WTC11 (cell line): ENCODE measurements at regions not wholly inside any gene's neighbourhood (a gene's known extent, or its start where the extent isn't known, plus 50 kb on each side); places are given as distances from the start of the nearest gene placed in this dataset.

ENCODE experiments used
- ATAC-seq: fragments of 200-7000 bp; cut with Tn5 transposase; 2 replicates; pipeline ENCODE4 v1.10.0; 2021; ENCODE audit warnings: mild to moderate bottlenecking, moderate library complexity
- CTCF ChIA-PET: fragments of 300-600 bp; sonication (Branson Sonifier 250); formaldehyde crosslinking; loops from one replicate; lab custom pipeline; 2021; ENCODE audit warnings: antibody characterized with exemption; lab: Charles Lee
- POLR2A ChIA-PET: fragments of 350-600 bp; sonication (Branson Sonifier 250); formaldehyde crosslinking; loops from one replicate; lab custom pipeline; 2021; ENCODE audit warnings: antibody characterized with exemption; lab: Charles Lee
- DNase-seq: peaks from one replicate; pipeline ENCODE4 v3.0.0; 2021; ENCODE audit warnings: low spot score
- H3K27ac Mint-ChIP-seq: 2 replicates; pipeline ENCODE4 v1.8.0; 2021; ENCODE audit warnings: mixed read lengths
- H3K27me3 Mint-ChIP-seq: 2 replicates; pipeline ENCODE4 v1.8.0; 2021; ENCODE audit warnings: low read depth, mild to moderate bottlenecking, moderate library complexity, mixed read lengths
- H3K36me3 Mint-ChIP-seq: 2 replicates; pipeline ENCODE4 v1.8.0; 2021; ENCODE audit warnings: mixed read lengths
- H3K4me1 Mint-ChIP-seq: 2 replicates; pipeline ENCODE4 v1.8.0; 2022; ENCODE audit warnings: mixed read lengths
- H3K4me3 Mint-ChIP-seq: 2 replicates; pipeline ENCODE4 v1.8.0; 2021; ENCODE audit warnings: mild to moderate bottlenecking, moderate library complexity, mixed read lengths
- H3K9me3 Mint-ChIP-seq: 2 replicates; pipeline ENCODE4 v1.8.0; 2021; ENCODE audit warnings: mixed read lengths
- AR ChIP-seq: fragments of 250-450 bp; sonication (Bioruptor Pico); IDR thresholded peaks from 2 replicates; pipeline ENCODE4 v1.9.0; 2021; ENCODE audit warnings: mild to moderate bottlenecking
- ATF3 ChIP-seq: sonication (generic); formaldehyde crosslinking; conservative IDR thresholded peaks from 2 replicates; pipeline ENCODE4 v1.8.1; 2022; ENCODE audit warnings: mild to moderate bottlenecking, missing genetic modification reagents
- CBFB ChIP-seq: sonication (generic); formaldehyde crosslinking; IDR thresholded peaks from 2 replicates; pipeline ENCODE4 v1.8.1; 2022; ENCODE audit warnings: mild to moderate bottlenecking, low read depth, missing genetic modification reagents
- E2F5 ChIP-seq: sonication (generic); formaldehyde crosslinking; IDR thresholded peaks from 2 replicates; pipeline ENCODE4 v1.8.1; 2022; ENCODE audit warnings: mild to moderate bottlenecking, moderate library complexity, missing genetic modification reagents
- ELF4 ChIP-seq: sonication (generic); formaldehyde crosslinking; IDR thresholded peaks from 2 replicates; pipeline ENCODE4 v1.8.1; 2022; ENCODE audit warnings: low read depth, mild to moderate bottlenecking, moderate library complexity, missing genetic modification reagents
- ERG ChIP-seq: fragments of 250-450 bp; sonication (Bioruptor Pico); IDR thresholded peaks from 2 replicates; pipeline ENCODE4 v1.8.0; 2021; ENCODE audit warnings: mild to moderate bottlenecking
- ESRRA ChIP-seq: sonication (generic); formaldehyde crosslinking; IDR thresholded peaks from 2 replicates; pipeline ENCODE4 v1.8.1; 2022; ENCODE audit warnings: mild to moderate bottlenecking, missing genetic modification reagents, borderline replicate concordance
- ETV6 ChIP-seq: sonication (generic); formaldehyde crosslinking; IDR thresholded peaks from 2 replicates; pipeline ENCODE4 v1.8.1; 2022; ENCODE audit warnings: mild to moderate bottlenecking, missing genetic modification reagents
- FOXJ3 ChIP-seq: sonication (generic); formaldehyde crosslinking; IDR thresholded peaks from 2 replicates; pipeline ENCODE4 v1.9.0; 2021; ENCODE audit warnings: missing genetic modification reagents, mild to moderate bottlenecking, borderline replicate concordance
- FOXK1 ChIP-seq: sonication (generic); formaldehyde crosslinking; IDR thresholded peaks from 2 replicates; pipeline ENCODE4 v1.8.0; 2022; ENCODE audit warnings: mild to moderate bottlenecking, moderate library complexity, missing genetic modification reagents
- FOXP4 ChIP-seq: sonication (generic); formaldehyde crosslinking; IDR thresholded peaks from 2 replicates; pipeline ENCODE4 v1.8.0; 2022; ENCODE audit warnings: mild to moderate bottlenecking, missing genetic modification reagents
- IRF2 ChIP-seq: sonication (generic); formaldehyde crosslinking; IDR thresholded peaks from 2 replicates; pipeline ENCODE4 v1.8.0; 2022; ENCODE audit warnings: low read depth, missing genetic modification reagents, borderline replicate concordance
- JUN ChIP-seq: sonication (generic); formaldehyde crosslinking; IDR thresholded peaks from 2 replicates; pipeline ENCODE4 v1.8.0; 2023; ENCODE audit warnings: mild to moderate bottlenecking, missing genetic modification reagents
- MYBL2 ChIP-seq: sonication (generic); formaldehyde crosslinking; IDR thresholded peaks from 2 replicates; pipeline ENCODE4 v1.8.1; 2023; ENCODE audit warnings: mild to moderate bottlenecking, moderate library complexity, missing genetic modification reagents
- NFE2L1 ChIP-seq: sonication (generic); formaldehyde crosslinking; IDR thresholded peaks from 2 replicates; pipeline ENCODE4 v1.8.1; 2023; ENCODE audit warnings: missing genetic modification reagents
- SMAD4 ChIP-seq: sonication (generic); formaldehyde crosslinking; IDR thresholded peaks from 2 replicates; pipeline ENCODE4 v1.8.0; 2022; ENCODE audit warnings: mild to moderate bottlenecking, missing genetic modification reagents
- SP1 ChIP-seq: sonication (generic); formaldehyde crosslinking; conservative IDR thresholded peaks from 2 replicates; pipeline ENCODE4 v1.8.1; 2022; ENCODE audit warnings: missing genetic modification reagents
- TEAD1 ChIP-seq: sonication (generic); formaldehyde crosslinking; IDR thresholded peaks from 2 replicates; pipeline ENCODE4 v1.8.0; 2022; ENCODE audit warnings: mild to moderate bottlenecking, missing genetic modification reagents
- TEAD4 ChIP-seq: sonication (generic); formaldehyde crosslinking; IDR thresholded peaks from 2 replicates; pipeline ENCODE4 v1.8.0; 2022; ENCODE audit warnings: mild to moderate bottlenecking, missing genetic modification reagents
- ZBTB21 ChIP-seq: sonication (generic); formaldehyde crosslinking; IDR thresholded peaks from 2 replicates; pipeline ENCODE4 v1.8.1; 2023; ENCODE audit warnings: mild to moderate bottlenecking, missing genetic modification reagents, borderline replicate concordance
- ZMAT4 ChIP-seq: fragments of 250-450 bp; sonication (Bioruptor Pico); IDR thresholded peaks from 2 replicates; pipeline ENCODE4 v1.9.0; 2021; ENCODE audit warnings: mild to moderate bottlenecking
- ZNF219 ChIP-seq: sonication (generic); formaldehyde crosslinking; IDR thresholded peaks from 2 replicates; pipeline ENCODE4 v1.8.0; 2023; ENCODE audit warnings: missing genetic modification reagents, mild to moderate bottlenecking, borderline replicate concordance
- ZNF317 ChIP-seq: sonication (generic); formaldehyde crosslinking; IDR thresholded peaks from 2 replicates; pipeline ENCODE4 v1.8.1; 2023; ENCODE audit warnings: low read depth, mild to moderate bottlenecking, moderate library complexity, missing genetic modification reagents, borderline replicate concordance
- ZNF416 ChIP-seq: fragments of 250-450 bp; sonication (Bioruptor Pico); IDR thresholded peaks from 2 replicates; pipeline ENCODE4 v1.9.0; 2021; ENCODE audit warnings: mild to moderate bottlenecking, inconsistent platforms
- ZNF423 ChIP-seq: fragments of 250-450 bp; sonication (Bioruptor Pico); IDR thresholded peaks from 2 replicates; pipeline ENCODE4 v2.1.2; 2022; ENCODE audit warnings: mild to moderate bottlenecking, moderate library complexity
- ZNF512 ChIP-seq: sonication (generic); formaldehyde crosslinking; IDR thresholded peaks from 2 replicates; pipeline ENCODE4 v1.8.1; 2022; ENCODE audit warnings: missing genetic modification reagents, borderline replicate concordance

GRCh38 chr2:41222593-41222992, 770.7 kb upstream of the SLC8A1 start (continued):
- TF ChIP-seq ZBTB21 (CRISPR knock-in tag) (no peak), ZNF317 (CRISPR knock-in tag) (no peak), ZMAT4 (CRISPR knock-in tag) (no peak), E2F5 (CRISPR knock-in tag) (no peak), ATF3 (CRISPR knock-in tag) (no peak), FOXK1 (CRISPR knock-in tag) (no peak), FOXJ3 (CRISPR knock-in tag) (no peak), CBFB (CRISPR knock-in tag) (no peak), TEAD4 (CRISPR knock-in tag) (no peak), ZNF512 (CRISPR knock-in tag) (no peak), ZNF423 (CRISPR knock-in tag) (no peak), ZNF219 (CRISPR knock-in tag) (no peak), MYBL2 (CRISPR knock-in tag) (no peak), ERG (CRISPR knock-in tag) (no peak)

GRCh38 chr2:41234093-41234492, 782.2 kb upstream of the SLC8A1 start:
- Mint-ChIP-seq H3K36me3 (peaks cover 2% of the 10 kb centered on the region; the same call in 1 of the 2 replicates), H3K4me1 (peaks cover 19% of the 10 kb centered on the region), H3K27me3 (no peaks in the 10 kb centered on the region), H3K9me3 (peaks cover 18% of the 10 kb centered on the region), H3K4me3 (no peak overlapping the region), H3K27ac (peak overlapping the region; percentile 95)
- no peak for DNase-seq
- POLR2A ChIA-PET, result no interaction called here
- CTCF ChIA-PET, result no interaction called here
- ATAC-seq, result peak; percentile 91
- TF ChIP-seq ETV6 (no peak), ZNF512 (CRISPR knock-in tag) (no peak), TEAD4 (CRISPR knock-in tag) (no peak), NFE2L1 (CRISPR knock-in tag) (no peak), ZNF416 (CRISPR knock-in tag) (no peak), IRF2 (no peak), FOXP4 (CRISPR knock-in tag) (no peak), FOXK1 (CRISPR knock-in tag) (no peak), ATF3 (CRISPR knock-in tag) (no peak), AR (no peak), JUN (CRISPR knock-in tag) (no peak), SP1 (CRISPR knock-in tag) (no peak), ELF4 (CRISPR knock-in tag) (no peak), ESRRA (CRISPR knock-in tag) (no peak), SMAD4 (CRISPR knock-in tag) (no peak), TEAD1 (CRISPR knock-in tag) (no peak)
